HepG2 (cell line): ENCODE measurements at regions not wholly inside any gene's neighbourhood (a gene's known extent, or its start where the extent isn't known, plus 50 kb on each side); places are given as distances from the start of the nearest gene placed in this dataset.

ENCODE experiments used
- ATAC-seq: fragments of 200-7000 bp; cut with Tn5 transposase; 3 replicates; pipeline ENCODE4 v1.9.1; 2020; ENCODE audit warnings: mild to moderate bottlenecking, moderate library complexity
- BruUV-seq: library from RNA; stranded (reverse); fragments of 400-500 nt; replicated peaks from 2 replicates; lab custom pipeline; 2021; lab: Mats Ljungman, UMichigan
- CTCF ChIA-PET: fragments of 300-600 bp; formaldehyde crosslinking; extraction: SDS; loops from one replicate; lab custom pipeline; 2021; ENCODE audit warnings: low total read pairs, inconsistent platforms, low intra/inter-chr PET ratio; lab: Yijun Ruan, JAX
- POLR2A ChIA-PET: fragments of 350-600 bp; sonication (Branson Sonifier 250); formaldehyde crosslinking; loops from one replicate; lab custom pipeline; 2020; ENCODE audit warnings: antibody characterized with exemption, inconsistent platforms; lab: Yijun Ruan, JAX
- DNase-seq: peaks from one replicate; pipeline ENCODE4 v3.0.0-alpha.2; 2015; ENCODE audit warnings: low spot score
- FAIRE-seq: peaks from 3 replicates; lab custom pipeline; 2011; peaks lifted over from hg19 to GRCh38; lab: Jason Lieb, UNC
- H2AFZ ChIP-seq: one replicate; pipeline ENCODE4 v1.6.1; 2011; ENCODE audit warnings: low read length, inconsistent platforms
- H3K27ac ChIP-seq: fragments of 300-600 bp; 3 replicates; pipeline ENCODE4 v1.8.0; 2011; ENCODE audit warnings: mixed run types, mild to moderate bottlenecking, mixed read lengths, low read length, inconsistent platforms; ENCODE audit not compliant: insufficient read depth; ENCODE audit errors: extremely low read length
- H3K27me3 ChIP-seq, 2 experiments: fragments of 200-600 bp in 1 of 2; 2 replicates in 1 of 2; 3 replicates in 1 of 2; pipeline versions ENCODE4 v1.6.0 to v1.8.0; 2011; ENCODE audit warnings: low read length in 2 of 2, mild to moderate bottlenecking in 2 of 2, moderate library complexity in 2 of 2, inconsistent platforms in 1 of 2; ENCODE audit not compliant: insufficient read depth in 2 of 2, control insufficient read depth in 1 of 2
- H3K36me3 ChIP-seq, 2 experiments: fragments of 200-600 bp in 1 of 2; replicated peaks in 1 of 2; 2 replicates in 1 of 2; 3 replicates in 1 of 2; pipeline versions ENCODE4 v1.5.1 to v1.8.0; 2011; ENCODE audit warnings: low read length in 2 of 2, inconsistent platforms in 1 of 2; ENCODE audit not compliant: insufficient read depth in 2 of 2, control insufficient read depth in 1 of 2
- H3K4me1 ChIP-seq: 2 replicates; pipeline ENCODE4 v1.5.1; 2012; ENCODE audit warnings: low read length, inconsistent platforms; ENCODE audit not compliant: insufficient read depth
- H3K4me2 ChIP-seq: 2 replicates; pipeline ENCODE4 v1.6.0; 2011; ENCODE audit warnings: low read depth, low read length, inconsistent platforms
- H3K4me3 ChIP-seq, 3 experiments: fragments of 200-600 bp in 1 of 3; sonication (generic), shearing (Covaris generic) in 1 of 3; replicated peaks in 1 of 3; 2 replicates each; pipeline ENCODE4 v1.5.1; 2011 to 2016; ENCODE audit warnings: low read length in 3 of 3, inconsistent platforms in 2 of 3, low read depth in 2 of 3, mild to moderate bottlenecking in 2 of 3, control low read depth in 1 of 3, mixed read lengths in 1 of 3; ENCODE audit not compliant: insufficient read depth in 1 of 3
- H3K79me2 ChIP-seq: one replicate; pipeline ENCODE4 v1.6.1; 2011; ENCODE audit warnings: low read length, inconsistent platforms; ENCODE audit not compliant: insufficient read depth
- H3K9ac ChIP-seq: 2 replicates; pipeline ENCODE4 v1.6.0; 2011; ENCODE audit warnings: mild to moderate bottlenecking, low read depth, low read length, inconsistent platforms; ENCODE audit not compliant: insufficient read depth
- H3K9me3 ChIP-seq: 2 replicates; pipeline ENCODE4 v1.5.1; 2012; ENCODE audit warnings: mild to moderate bottlenecking, low read length
- H4K20me1 ChIP-seq: 2 replicates; pipeline ENCODE4 v1.6.0; 2011; ENCODE audit warnings: inconsistent platforms, mild to moderate bottlenecking, low read length, moderate library complexity; ENCODE audit not compliant: insufficient read depth
- CENPT ChIP-seq: sonication (generic); formaldehyde crosslinking; IDR thresholded peaks from 2 replicates; pipeline ENCODE4 v1.8.0; 2022; ENCODE audit warnings: low read depth, mild to moderate bottlenecking, moderate library complexity, missing genetic modification reagents
- ELF3 ChIP-seq: IDR thresholded peaks from 2 replicates; pipeline ENCODE4 v1.6.1; 2016; ENCODE audit warnings: missing genetic modification reagents, missing compliant biosample characterization
- FOXP4 ChIP-seq: sonication (generic); formaldehyde crosslinking; IDR thresholded peaks from 2 replicates; pipeline ENCODE4 v1.4.0; 2020; ENCODE audit warnings: missing genetic modification reagents
- HNF1B ChIP-seq: sonication (generic); formaldehyde crosslinking; IDR thresholded peaks from 2 replicates; pipeline ENCODE4 v1.5.1; 2020; ENCODE audit warnings: mild to moderate bottlenecking, moderate library complexity, missing genetic modification reagents
- PRPF4 ChIP-seq: fragments of 200-400 bp; formaldehyde crosslinking; IDR thresholded peaks from 2 replicates; pipeline ENCODE4 v1.6.1; 2016; ENCODE audit warnings: low read length, low read depth; ENCODE audit not compliant: poor library complexity, severe bottlenecking
- TFDP1 ChIP-seq: IDR thresholded peaks from 2 replicates; pipeline ENCODE4 v1.6.1; 2016; ENCODE audit warnings: missing compliant biosample characterization, missing genetic modification reagents, borderline replicate concordance
- THYN1 ChIP-seq: sonication (generic); formaldehyde crosslinking; IDR thresholded peaks from 2 replicates; pipeline ENCODE4 v1.8.1; 2023; ENCODE audit warnings: low read depth, mild to moderate bottlenecking, moderate library complexity, missing genetic modification reagents, borderline replicate concordance
- ZNF124 ChIP-seq: sonication (generic); formaldehyde crosslinking; IDR thresholded peaks from 2 replicates; pipeline ENCODE4 v1.4.0; 2020; ENCODE audit warnings: missing genetic modification reagents
- ZNF24 ChIP-seq: fragments of 450-650 bp; IDR thresholded peaks from 2 replicates; pipeline ENCODE4 v1.6.1; 2017; ENCODE audit warnings: antibody characterized with exemption, mild to moderate bottlenecking
- ZNF264 ChIP-seq: sonication (generic); formaldehyde crosslinking; IDR thresholded peaks from 2 replicates; pipeline ENCODE4 v1.4.0; 2020; ENCODE audit warnings: missing genetic modification reagents
- ZNF383 ChIP-seq: sonication (generic); formaldehyde crosslinking; IDR thresholded peaks from 2 replicates; pipeline ENCODE4 v1.4.0; 2020; ENCODE audit warnings: missing genetic modification reagents, mild to moderate bottlenecking, borderline replicate concordance
- ZNF44 ChIP-seq: sonication (generic); formaldehyde crosslinking; IDR thresholded peaks from 2 replicates; pipeline ENCODE4 v1.5.1; 2020; ENCODE audit warnings: mild to moderate bottlenecking, missing genetic modification reagents
- ZNF674 ChIP-seq: sonication (generic); formaldehyde crosslinking; IDR thresholded peaks from 2 replicates; pipeline ENCODE4 v1.5.0; 2020; ENCODE audit warnings: low read depth, mild to moderate bottlenecking, missing genetic modification reagents
- ZSCAN31 ChIP-seq: sonication (generic); formaldehyde crosslinking; IDR thresholded peaks from 2 replicates; pipeline ENCODE4 v1.5.0; 2020; ENCODE audit warnings: low read depth, mild to moderate bottlenecking, missing genetic modification reagents
- WGBS: methylation state at CpG from one replicate; pipeline ENCODE4 v1.1.6; 2017; ENCODE audit warnings: low lambda C conversion rate; 5-methylcytosine and 5-hydroxymethylcytosine counted together
- in situ Hi-C: cut with HindIII; loops from 2 replicates; pipeline ENCODE4 v1.10.0; 2017; ENCODE audit warnings: low pct_unique_long_range_greater_than_20kb; ENCODE audit not compliant: extremely low pct_ligation_motif_present
- intact Hi-C: fragments of 100-400 bp; cut with micrococcal nuclease; formaldehyde crosslinking; loops from one replicate; pipeline ENCODE4 v1.10.0; 2022; ENCODE audit not compliant: unreplicated experiment

- ChIA-PET CTCF (no interaction called here), POLR2A (no interaction called here)
- H2AFZ ChIP-seq, result no peak overlapping the region
- no peak overlapping the region for H3K9ac ChIP-seq
- intact Hi-C loops (no loop called here), in situ Hi-C loops (no loop called here)
- DNase-seq, result no peak
- no peaks in the 10 kb centered on the region for H3K27me3 ChIP-seq
- no peaks in the 10 kb centered on the region for H3K79me2 ChIP-seq
- no peak overlapping the region for H3K4me3 ChIP-seq
- H3K4me1 ChIP-seq, result no peaks in the 10 kb centered on the region
- no peaks in the 10 kb centered on the region for H4K20me1 ChIP-seq
- FAIRE-seq, result no peak
- WGBS, result 2% methylated on average over 4 of the region's 4 CpGs
- BruUV-seq, result no TSS peak
- H3K4me2 ChIP-seq, result no peak overlapping the region
- TF ChIP-seq ZNF674 (CRISPR knock-in tag) (no peak), PRPF4 (no peak), ZNF383 (CRISPR knock-in tag) (no peak), ELF3 (CRISPR knock-in tag) (no peak), TFDP1 (CRISPR knock-in tag) (no peak), THYN1 (CRISPR knock-in tag) (no peak), ZNF264 (CRISPR knock-in tag) (no peak), CENPT (CRISPR knock-in tag) (no peak), ZSCAN31 (CRISPR knock-in tag) (no peak), FOXP4 (CRISPR knock-in tag) (no peak), ZNF44 (no peak), HNF1B (no peak), ZNF124 (CRISPR knock-in tag) (no peak), ZNF24 (no peak)
- no peak overlapping the region for H3K27ac ChIP-seq
- ATAC-seq, result no peak
- no peaks in the 10 kb centered on the region for H3K9me3 ChIP-seq
- H3K36me3 ChIP-seq, result no peaks in the 10 kb centered on the region
Measured at GRCh38 chr18:38810789-38811188, 1245.2 kb upstream of the CELF4 start.
